Mesendoderm (in vitro differentiated cells): ENCODE measurements at regions not wholly inside any gene's neighbourhood (a gene's known extent, or its start where the extent isn't known, plus 50 kb on each side); places are given as distances from the start of the nearest gene placed in this dataset.

ENCODE experiments used
- DNase-seq: peaks from one replicate; pipeline ENCODE4 v3.0.0; 2013
- H2AK5ac ChIP-seq: 2 replicates; pipeline ENCODE4 v1.6.1; 2013; ENCODE audit warnings: low read length, inconsistent platforms
- H2BK120ac ChIP-seq: 2 replicates; pipeline ENCODE4 v1.6.1; 2013; ENCODE audit warnings: low read depth, mild to moderate bottlenecking, low read length, moderate library complexity, mixed read lengths
- H2BK15ac ChIP-seq: replicated peaks from 2 replicates; pipeline ENCODE4 v1.6.1; 2013; ENCODE audit warnings: low read depth, mild to moderate bottlenecking, moderate library complexity
- H2BK5ac ChIP-seq: 2 replicates; pipeline ENCODE4 v1.6.1; 2013; ENCODE audit warnings: low read length, inconsistent platforms
- H3K18ac ChIP-seq: 2 replicates; pipeline ENCODE4 v1.6.1; 2013; ENCODE audit warnings: mild to moderate bottlenecking, low read length, mixed read lengths
- H3K23ac ChIP-seq: one replicate; pipeline ENCODE4 v1.6.1; 2013; ENCODE audit warnings: low read length
- H3K27ac ChIP-seq: 2 replicates; pipeline ENCODE4 v1.5.1; 2013; ENCODE audit warnings: low read depth, mild to moderate bottlenecking, inconsistent platforms, low read length, moderate library complexity
- H3K27me3 ChIP-seq: 2 replicates; pipeline ENCODE4 v1.6.1; 2013; ENCODE audit warnings: low read length, control low read depth, mild to moderate bottlenecking, inconsistent platforms; ENCODE audit not compliant: insufficient read depth, poor library complexity
- H3K36me3 ChIP-seq: 2 replicates; pipeline ENCODE4 v1.6.1; 2013; ENCODE audit warnings: low read length, inconsistent platforms; ENCODE audit not compliant: control insufficient read depth, insufficient read depth
- H3K4ac ChIP-seq: one replicate; pipeline ENCODE4 v1.6.1; 2013; ENCODE audit warnings: low read depth, mild to moderate bottlenecking, low read length, moderate library complexity
- H3K4me1 ChIP-seq: 2 replicates; pipeline ENCODE4 v1.6.1; 2013; ENCODE audit warnings: low read depth, low read length, inconsistent platforms; ENCODE audit not compliant: control insufficient read depth
- H3K4me2 ChIP-seq: 2 replicates; pipeline ENCODE4 v1.6.1; 2013; ENCODE audit warnings: low read length
- H3K4me3 ChIP-seq: 2 replicates; pipeline ENCODE4 v1.5.1; 2013; ENCODE audit warnings: mild to moderate bottlenecking, low read length
- H3K56ac ChIP-seq: one replicate; pipeline ENCODE4 v1.6.1; 2013; ENCODE audit warnings: low read length
- H3K79me1 ChIP-seq: 2 replicates; pipeline ENCODE4 v1.6.1; 2013; ENCODE audit warnings: low read length, inconsistent platforms
- H3K79me2 ChIP-seq: 2 replicates; pipeline ENCODE4 v1.6.1; 2013; ENCODE audit warnings: mild to moderate bottlenecking, low read length; ENCODE audit not compliant: control insufficient read depth, insufficient read depth
- H3K9ac ChIP-seq: 2 replicates; pipeline ENCODE4 v1.6.1; 2013; ENCODE audit warnings: low read length, inconsistent platforms
- H4K5ac ChIP-seq: one replicate; pipeline ENCODE4 v1.6.1; 2013; ENCODE audit warnings: low read length
- H4K8ac ChIP-seq: one replicate; pipeline ENCODE4 v1.6.1; 2013; ENCODE audit warnings: low read depth, mild to moderate bottlenecking, control low read depth, low read length, moderate library complexity
- WGBS: extraction: QIAGEN DNeasy Blood & Tissue Kit; methylation state at CpG from one replicate; pipeline ENCODE4 v1.1.7; 2013; ENCODE audit warnings: low lambda C conversion rate, missing lambda C conversion rate; ENCODE audit not compliant: insufficient coverage; ENCODE audit errors: extremely low coverage; 5-methylcytosine and 5-hydroxymethylcytosine counted together

GRCh38 chr5:157920828-157921170, 61.9 kb upstream of the CLINT1 start:
- DNase-seq: no peak
- Histone ChIP-seq H2AK5ac (no peak overlapping the region), H3K4me1 (peaks cover 22% of the 10 kb centered on the region), H3K9ac (no peak overlapping the region), H3K79me2 (no peaks in the 10 kb centered on the region), H4K8ac (no peak overlapping the region), H4K5ac (no peak overlapping the region), H3K27me3 (no peaks in the 10 kb centered on the region), H3K4me3 (no peak overlapping the region), H2BK120ac (no peak overlapping the region), H3K56ac (peak overlapping the region; percentile 47), H3K4me2 (no peak overlapping the region), H3K23ac (no peak overlapping the region), H2BK5ac (peak overlapping the region; percentile 44), H2BK15ac (no peak overlapping the region), H3K79me1 (no peaks in the 10 kb centered on the region), H3K4ac (peak overlapping the region; percentile 1), H3K27ac (no peak overlapping the region), H3K18ac (no peak overlapping the region), H3K36me3 (no peaks in the 10 kb centered on the region)
- WGBS: no CpG with 5 or more reads among the region's 3 CpGs

- H3K27me3 ChIP-seq: no peaks in the 10 kb centered on the region
- H2BK15ac ChIP-seq: no peak overlapping the region
- WGBS: no CpG with 5 or more reads among the region's 19 CpGs
- H3K36me3 ChIP-seq: no peaks in the 10 kb centered on the region
- H3K4me2 ChIP-seq: no peak overlapping the region
- no peaks in the 10 kb centered on the region for H3K79me2 ChIP-seq
- H4K5ac ChIP-seq: no peak overlapping the region
- H3K18ac ChIP-seq: peak overlapping the region; percentile 53
- no peak overlapping the region for H3K4ac ChIP-seq
- no peaks in the 10 kb centered on the region for H3K79me1 ChIP-seq
- no peak overlapping the region for H3K9ac ChIP-seq
- H3K4me1 ChIP-seq: peaks cover 21% of the 10 kb centered on the region
- H2BK5ac ChIP-seq: peak overlapping the region; percentile 47
- no peak overlapping the region for H3K27ac ChIP-seq
- H3K56ac ChIP-seq: peak overlapping the region; percentile 18
- DNase-seq: peak; percentile 30
- H4K8ac ChIP-seq: no peak overlapping the region
- H3K23ac ChIP-seq: no peak overlapping the region
- H2AK5ac ChIP-seq: peak overlapping the region; percentile 20
- H2BK120ac ChIP-seq: peak overlapping the region; percentile 0
- H3K4me3 ChIP-seq: no peak overlapping the region
Observed at GRCh38 chr5:157918811-157919742, 60.1 kb upstream of the CLINT1 start.

GRCh38 chr5:157917899-157918809, 59.2 kb upstream of the CLINT1 start:
- no peak overlapping the region for H3K4me2 ChIP-seq
- DNase-seq: peak; percentile 91
- H3K79me1 ChIP-seq: no peaks in the 10 kb centered on the region
- no peak overlapping the region for H3K4me3 ChIP-seq
- H2BK5ac ChIP-seq: no peak overlapping the region
- peak overlapping the region; percentile 62 for H2BK15ac ChIP-seq
- no peak overlapping the region for H3K4ac ChIP-seq
- peaks cover 16% of the 10 kb centered on the region for H3K4me1 ChIP-seq
- no peaks in the 10 kb centered on the region for H3K79me2 ChIP-seq
- H3K27ac ChIP-seq: no peak overlapping the region
- no peak overlapping the region for H4K8ac ChIP-seq
- H3K56ac ChIP-seq: peak overlapping the region; percentile 45
- no peak overlapping the region for H3K23ac ChIP-seq
- no peak overlapping the region for H3K9ac ChIP-seq
- peak overlapping the region; percentile 53 for H3K18ac ChIP-seq
- no peaks in the 10 kb centered on the region for H3K27me3 ChIP-seq
- no CpG with 5 or more reads among the region's 8 CpGs for WGBS
- no peak overlapping the region for H2AK5ac ChIP-seq
- no peaks in the 10 kb centered on the region for H3K36me3 ChIP-seq
- H4K5ac ChIP-seq: no peak overlapping the region
- H2BK120ac ChIP-seq: peak overlapping the region; percentile 0

GRCh38 chr5:157917491-157917890, 58.5 kb upstream of the CLINT1 start:
- no peak overlapping the region for H3K4ac ChIP-seq
- H3K9ac ChIP-seq: no peak overlapping the region
- no peak overlapping the region for H3K18ac ChIP-seq
- H3K27ac ChIP-seq: no peak overlapping the region
- no peak overlapping the region for H3K4me2 ChIP-seq
- H3K36me3 ChIP-seq: no peaks in the 10 kb centered on the region
- H2BK5ac ChIP-seq: no peak overlapping the region
- no peak overlapping the region for H4K5ac ChIP-seq
- no peak overlapping the region for H4K8ac ChIP-seq
- no peaks in the 10 kb centered on the region for H3K79me2 ChIP-seq
- H2BK15ac ChIP-seq: peak overlapping the region; percentile 62
- no peak overlapping the region for H2BK120ac ChIP-seq
- H3K27me3 ChIP-seq: no peaks in the 10 kb centered on the region
- no peak overlapping the region for H3K23ac ChIP-seq
- peaks cover 19% of the 10 kb centered on the region for H3K4me1 ChIP-seq
- no peak overlapping the region for H2AK5ac ChIP-seq
- no peak for DNase-seq
- H3K4me3 ChIP-seq: no peak overlapping the region
- H3K56ac ChIP-seq: peak overlapping the region; percentile 10
- no peaks in the 10 kb centered on the region for H3K79me1 ChIP-seq

DNA sequence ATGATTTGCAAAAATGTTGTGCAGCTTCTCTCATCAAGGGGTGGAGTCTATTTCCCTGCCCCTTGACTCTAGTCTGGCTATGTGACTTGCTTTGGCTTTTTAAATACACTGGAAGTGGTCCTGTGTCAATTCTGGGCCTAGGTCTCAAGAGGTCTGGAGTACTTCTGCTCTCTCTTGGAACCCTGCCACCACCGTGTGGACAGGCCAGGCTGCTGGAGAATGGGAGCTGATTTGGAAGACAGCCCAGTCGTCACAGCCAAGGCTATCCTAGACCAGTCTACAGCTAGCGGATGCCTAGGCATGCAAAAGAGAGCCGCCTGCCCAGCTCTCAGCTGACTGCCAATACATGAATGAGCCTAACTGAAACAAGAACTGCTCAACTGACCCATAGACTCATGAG, 56.7 kb upstream of the CLINT1 start:
- Histone ChIP-seq H4K8ac (no peak overlapping the region), H3K36me3 (no peaks in the 10 kb centered on the region), H2BK120ac (no peak overlapping the region), H3K18ac (peak overlapping the region; percentile 41), H2BK15ac (no peak overlapping the region), H3K4ac (peak overlapping the region; percentile 82), H2AK5ac (no peak overlapping the region), H2BK5ac (no peak overlapping the region), H3K4me3 (no peak overlapping the region), H3K79me2 (no peaks in the 10 kb centered on the region), H3K4me2 (no peak overlapping the region), H3K27me3 (no peaks in the 10 kb centered on the region), H3K9ac (no peak overlapping the region), H3K23ac (no peak overlapping the region), H4K5ac (no peak overlapping the region), H3K4me1 (peaks cover 19% of the 10 kb centered on the region), H3K56ac (no peak overlapping the region), H3K27ac (no peak overlapping the region), H3K79me1 (no peaks in the 10 kb centered on the region)
- DNase-seq: no peak
- no CpG with 5 or more reads among the region's 4 CpGs for WGBS
